NCI-H524 (cell line): ENCODE measurements at regions not wholly inside any gene's neighbourhood (a gene's known extent, or its start where the extent isn't known, plus 50 kb on each side); places are given as distances from the start of the nearest gene placed in this dataset.

Experiments
- DNase-seq, 2 experiments: peaks; one replicate each; lab custom pipeline; 2025; lab: John Stamatoyannopoulos, UW

- DNase-seq, result no peak
These were observed 111.8 kb downstream of the SNX19 start for GRCh38 chr11:130804306-130805076.

- no peak for DNase-seq
These were observed 109.5 kb downstream of the SNX19 start for GRCh38 chr11:130806746-130807145.

- DNase-seq, result no peak
These were observed 107.7 kb downstream of the SNX19 start for GRCh38 chr11:130808541-130808940.

- DNase-seq, result no peak
These were observed 103.1 kb downstream of the SNX19 start for GRCh38 chr11:130813196-130813595.

GRCh38 chr11:130813638-130814037, 102.6 kb downstream of the SNX19 start:
- DNase-seq, result no peak

- DNase-seq, result peak in 1 of 2 experiments; percentile 17
These were observed 101.7 kb downstream of the SNX19 start for GRCh38 chr11:130814440-130815096.

- DNase-seq, result no peak
These were observed 101.0 kb downstream of the SNX19 start for GRCh38 chr11:130815097-130815802.

GRCh38 chr11:130815956-130816355, 100.3 kb downstream of the SNX19 start:
- DNase-seq, result no peak

GRCh38 chr11:130816546-130817329, 99.5 kb downstream of the SNX19 start:
- no peak for DNase-seq

GRCh38 chr11:130817330-130817944, 98.8 kb downstream of the SNX19 start:
- DNase-seq, result no peak

GRCh38 chr11:130819625-130820024, 96.7 kb downstream of the SNX19 start:
- no peak for DNase-seq
